Spleen (tissue), 11 donors: ENCODE measurements at regions not wholly inside any gene's neighbourhood (a gene's known extent, or its start where the extent isn't known, plus 50 kb on each side); places are given as distances from the start of the nearest gene placed in this dataset.

ENCODE experiments used
- DNase-seq: peaks from one replicate; pipeline ENCODE4 v3.0.0-alpha.2; 2020
- H3K27ac ChIP-seq, 8 donors: fragments of 200-600 bp; sonication (generic) in 7 of 8; 1 replicate in 4 of 8; 2 replicates in 4 of 8; pipeline versions ENCODE4 v1.5.0 to v1.8.0; 2016 to 2021; ENCODE audit warnings: inconsistent platforms in 4 of 8, mild to moderate bottlenecking in 4 of 8, moderate library complexity in 1 of 8
- H3K27me3 ChIP-seq, 7 donors: fragments of 200-600 bp; sonication (generic) in 6 of 7; replicated peaks in 1 of 7; 1 replicate in 4 of 7; 2 replicates in 3 of 7; pipeline versions ENCODE4 v1.5.0 to v1.8.0; 2016 to 2021; ENCODE audit warnings: inconsistent platforms in 3 of 7, mild to moderate bottlenecking in 1 of 7
- H3K36me3 ChIP-seq, 6 donors: fragments of 200-600 bp; sonication (generic) in 5 of 6; 1 replicate in 4 of 6; 2 replicates in 2 of 6; pipeline versions ENCODE4 v1.5.0 to v1.8.0; 2016 to 2021; ENCODE audit warnings: inconsistent platforms in 2 of 6
- H3K4me1 ChIP-seq, 6 donors: fragments of 200-600 bp; sonication (generic) in 5 of 6; 1 replicate in 3 of 6; 2 replicates in 3 of 6; pipeline versions ENCODE4 v1.5.0 to v1.8.0; 2016 to 2021; ENCODE audit warnings: inconsistent platforms in 3 of 6
- H3K4me3 ChIP-seq, 8 donors: fragments of 200-600 bp; sonication (generic) in 7 of 8; 1 replicate in 4 of 8; 2 replicates in 4 of 8; pipeline versions ENCODE4 v1.5.0 to v1.8.0; 2016 to 2021; ENCODE audit warnings: inconsistent platforms in 4 of 8, mild to moderate bottlenecking in 4 of 8, moderate library complexity in 2 of 8
- H3K9me3 ChIP-seq, 8 donors: fragments of 200-600 bp; sonication (generic) in 7 of 8; 1 replicate in 4 of 8; 2 replicates in 4 of 8; pipeline versions ENCODE4 v1.5.0 to v1.8.0; 2016 to 2021; ENCODE audit warnings: inconsistent platforms in 4 of 8
- POLR2A ChIP-seq, 3 donors: fragments of 450-650 bp; IDR thresholded peaks; one replicate each; pipeline ENCODE4 v1.5.1; 2017; ENCODE audit warnings: antibody characterized with exemption in 3 of 3, mild to moderate bottlenecking in 1 of 3
- POLR2AphosphoS5 ChIP-seq, 3 donors: sonication (generic); formaldehyde crosslinking; IDR thresholded peaks; one replicate each; pipeline ENCODE4 v1.5.1; 2017; ENCODE audit warnings: antibody characterized with exemption in 3 of 3
- WGBS, 5 donors: extraction: QIAGEN DNeasy Blood & Tissue Kit in 3 of 5; methylation state at CpG; one replicate each; pipeline versions ENCODE4 v1.1.5 to v1.1.7; 2013 to 2018; 5-methylcytosine and 5-hydroxymethylcytosine counted together
- intact Hi-C: fragments of 100-400 bp; cut with DNase I; formaldehyde crosslinking; loops from one replicate; pipeline ENCODE4 v1.15.0; 2023; ENCODE audit warnings: low total_unique reads
- TF ChIP-seq, protein P1 (sequence below), 11 experiments: fragments of 200-600 bp in 7 of 11; fragments of 450-650 bp in 4 of 11; sonication (generic) in 4 of 11; IDR thresholded peaks in 8 of 11; conservative IDR thresholded peaks in 3 of 11; 1 replicate in 7 of 11; 2 replicates in 4 of 11; pipeline versions ENCODE4 v1.4.0 to v1.8.0; 2016 to 2021; ENCODE audit warnings: antibody characterized with exemption in 11 of 11, inconsistent platforms in 4 of 11, mild to moderate bottlenecking in 1 of 11
- donor health status: healthy with polysubstance abuse.
- donor health status: DM: no; HTN: no; CAD: no; lungs with moderate emphysema.
- donor health status: DM: no; HTN: no; CAD: no.
- donor health status: Bipolar disorder and iron deficiency.
- donor health status: healthy.
- donor health status: DM: no; HTN: no; CAD: no.
- donor health status: DM: yes; HTN: yes; CAD: no.

DNA sequence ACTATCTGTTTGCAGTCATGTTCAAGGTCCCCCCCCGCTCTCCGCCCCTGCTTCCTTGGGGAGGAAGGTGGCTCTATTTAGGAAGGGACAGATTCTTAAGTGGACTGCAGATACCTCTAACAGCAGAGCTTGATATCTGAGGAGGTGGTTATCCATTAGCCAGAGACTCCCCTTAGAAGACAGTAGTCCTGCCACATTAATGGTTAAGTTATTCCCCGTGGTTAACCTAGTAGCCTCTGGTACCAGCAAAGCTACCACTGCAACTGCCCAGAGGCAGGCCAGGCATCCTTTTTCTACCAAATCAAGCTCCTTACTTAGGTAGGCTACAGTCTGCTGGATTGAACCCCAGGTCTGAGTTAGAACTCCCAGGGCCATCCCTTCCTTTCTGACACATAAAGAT, 162.1 kb upstream of the AVPR1A start:
- H3K4me1 ChIP-seq: no peaks in the 10 kb centered on the region
- H3K27ac ChIP-seq: no peak overlapping the region
- H3K9me3 ChIP-seq: peaks cover 0 to 21% (median 8%) of the 10 kb centered on the region in 8 donors
- 63 to 95% (median 92%) methylated on average over 3 of the region's 3 CpGs for WGBS, 5 donors
- DNase-seq: no peak
- no peaks in the 10 kb centered on the region for H3K27me3 ChIP-seq
- H3K4me3 ChIP-seq: no peak overlapping the region
- TF ChIP-seq, protein P1, sequence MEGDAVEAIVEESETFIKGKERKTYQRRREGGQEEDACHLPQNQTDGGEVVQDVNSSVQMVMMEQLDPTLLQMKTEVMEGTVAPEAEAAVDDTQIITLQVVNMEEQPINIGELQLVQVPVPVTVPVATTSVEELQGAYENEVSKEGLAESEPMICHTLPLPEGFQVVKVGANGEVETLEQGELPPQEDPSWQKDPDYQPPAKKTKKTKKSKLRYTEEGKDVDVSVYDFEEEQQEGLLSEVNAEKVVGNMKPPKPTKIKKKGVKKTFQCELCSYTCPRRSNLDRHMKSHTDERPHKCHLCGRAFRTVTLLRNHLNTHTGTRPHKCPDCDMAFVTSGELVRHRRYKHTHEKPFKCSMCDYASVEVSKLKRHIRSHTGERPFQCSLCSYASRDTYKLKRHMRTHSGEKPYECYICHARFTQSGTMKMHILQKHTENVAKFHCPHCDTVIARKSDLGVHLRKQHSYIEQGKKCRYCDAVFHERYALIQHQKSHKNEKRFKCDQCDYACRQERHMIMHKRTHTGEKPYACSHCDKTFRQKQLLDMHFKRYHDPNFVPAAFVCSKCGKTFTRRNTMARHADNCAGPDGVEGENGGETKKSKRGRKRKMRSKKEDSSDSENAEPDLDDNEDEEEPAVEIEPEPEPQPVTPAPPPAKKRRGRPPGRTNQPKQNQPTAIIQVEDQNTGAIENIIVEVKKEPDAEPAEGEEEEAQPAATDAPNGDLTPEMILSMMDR (IDR thresholded peaks at IDR 0.05 in 8 of 11, conservative IDR thresholded peaks at IDR 0.05 in 3 of 11): no peak
- TF ChIP-seq POLR2A (IDR thresholded peaks at IDR 0.05) (no peak), POLR2AphosphoS5 (IDR thresholded peaks at IDR 0.05) (no peak)
- intact Hi-C loops: no loop called here
- no peaks in the 10 kb centered on the region for H3K36me3 ChIP-seq

- Histone ChIP-seq H3K27me3 (no peaks in the 10 kb centered on the region), H3K36me3 (no peaks in the 10 kb centered on the region), H3K4me1 (no peaks in the 10 kb centered on the region), H3K4me3 (no peak overlapping the region), H3K9me3 (peaks cover 0 to 20% (median 8%) of the 10 kb centered on the region in 8 donors), H3K27ac (peak overlapping the region in 3 of 8 donors; percentile 29 to 48 (median 30))
- TF ChIP-seq, protein P1 (IDR thresholded peaks at IDR 0.05 in 8 of 11, conservative IDR thresholded peaks at IDR 0.05 in 3 of 11): no peak
- TF ChIP-seq POLR2A (IDR thresholded peaks at IDR 0.05) (no peak), POLR2AphosphoS5 (IDR thresholded peaks at IDR 0.05) (no peak)
- intact Hi-C loops: no loop called here
- 73 to 78% (median 76%) methylated on average over 3 of the region's 3 CpGs for WGBS, 5 donors
- DNase-seq: no peak
Measured at GRCh38 chr12:63308671-63309070, 157.7 kb upstream of the AVPR1A start.

DNA sequence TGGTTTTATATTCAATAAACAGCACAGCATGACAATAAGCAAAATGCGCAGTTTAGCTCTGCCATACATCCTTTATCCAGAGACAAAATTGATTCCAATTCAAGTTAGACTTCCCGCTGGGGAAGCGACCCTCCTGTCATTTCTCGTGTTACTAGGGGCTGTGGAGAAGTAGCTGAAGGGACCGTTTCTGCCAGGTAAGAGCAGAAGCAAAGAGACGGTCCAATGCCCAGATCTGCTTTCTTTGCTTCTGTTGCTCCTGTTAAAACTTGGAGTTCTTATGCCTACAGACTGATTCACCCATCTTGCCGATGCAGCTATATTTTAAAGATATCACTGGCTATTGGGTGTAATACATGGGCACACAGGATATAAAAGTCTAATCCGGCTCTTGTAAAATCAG, 156.8 kb upstream of the AVPR1A start:
- WGBS, 5 donors: 87 to 93% (median 90%) methylated on average over 8 of the region's 8 CpGs
- Histone ChIP-seq H3K9me3 (peaks cover 0 to 20% (median 8%) of the 10 kb centered on the region in 8 donors), H3K27ac (peak overlapping the region in 3 of 8 donors; percentile 4 to 30 (median 29)), H3K4me1 (no peaks in the 10 kb centered on the region), H3K27me3 (no peaks in the 10 kb centered on the region), H3K4me3 (no peak overlapping the region), H3K36me3 (no peaks in the 10 kb centered on the region)
- DNase-seq: no peak
- no peak for TF ChIP-seq POLR2A (IDR thresholded peaks at IDR 0.05)
- no peak for TF ChIP-seq POLR2AphosphoS5 (IDR thresholded peaks at IDR 0.05)
- TF ChIP-seq, protein P1 (IDR thresholded peaks at IDR 0.05 in 8 of 11, conservative IDR thresholded peaks at IDR 0.05 in 3 of 11): no peak
- intact Hi-C loops: no loop called here

- 89 to 94% (median 92%) methylated on average over 14 of the region's 14 CpGs for WGBS, 5 donors
- Histone ChIP-seq H3K9me3 (peaks cover 0 to 17% (median 8%) of the 10 kb centered on the region in 8 donors), H3K27ac (no peak overlapping the region), H3K27me3 (no peaks in the 10 kb centered on the region), H3K36me3 (no peaks in the 10 kb centered on the region), H3K4me1 (no peaks in the 10 kb centered on the region), H3K4me3 (no peak overlapping the region)
- no peak for DNase-seq
- intact Hi-C loops: no loop called here
- TF ChIP-seq, protein P1 (IDR thresholded peaks at IDR 0.05 in 8 of 11, conservative IDR thresholded peaks at IDR 0.05 in 3 of 11): no peak
- TF ChIP-seq POLR2AphosphoS5 (IDR thresholded peaks at IDR 0.05) (no peak), POLR2A (IDR thresholded peaks at IDR 0.05) (no peak)
Measured at GRCh38 chr12:63305901-63306875, 155.2 kb upstream of the AVPR1A start.
